Liver (tissue), 7 donors: ENCODE measurements at regions not wholly inside any gene's neighbourhood (a gene's known extent, or its start where the extent isn't known, plus 50 kb on each side); places are given as distances from the start of the nearest gene placed in this dataset.

ENCODE experiments used
- DNase-seq: peaks from one replicate; pipeline ENCODE4 v3.0.0-alpha.2; 2017; ENCODE audit warnings: low spot score
- H3K27ac ChIP-seq, 2 donors: one replicate each; pipeline ENCODE4 v1.7.0; 2013; ENCODE audit warnings: inconsistent platforms in 2 of 2, low read length in 2 of 2, control low read depth in 1 of 2, low read depth in 1 of 2, mild to moderate bottlenecking in 1 of 2
- H3K27me3 ChIP-seq, 4 donors: one replicate each; pipeline versions ENCODE4 v1.6.1 to v1.7.0; 2013; ENCODE audit warnings: low read length in 3 of 4, inconsistent platforms in 1 of 4, mild to moderate bottlenecking in 1 of 4, moderate library complexity in 1 of 4; ENCODE audit not compliant: control insufficient read depth in 4 of 4, insufficient read depth in 4 of 4
- H3K36me3 ChIP-seq, 4 donors: one replicate each; pipeline versions ENCODE4 v1.6.1 to v1.7.0; 2013; ENCODE audit warnings: low read length in 3 of 4, mild to moderate bottlenecking in 3 of 4, low read depth in 1 of 4, moderate library complexity in 1 of 4; ENCODE audit not compliant: control insufficient read depth in 4 of 4, insufficient read depth in 3 of 4
- H3K4me1 ChIP-seq, 4 donors: one replicate each; pipeline versions ENCODE4 v1.6.1 to v1.7.0; 2013; ENCODE audit warnings: low read length in 3 of 4, mild to moderate bottlenecking in 3 of 4, moderate library complexity in 1 of 4; ENCODE audit not compliant: control insufficient read depth in 4 of 4, insufficient read depth in 4 of 4
- H3K4me3 ChIP-seq, 3 donors: one replicate each; pipeline versions ENCODE4 v1.6.1 to v1.7.0; 2013; ENCODE audit warnings: low read length in 3 of 3, control low read depth in 1 of 3, low read depth in 1 of 3, mild to moderate bottlenecking in 1 of 3
- H3K9ac ChIP-seq, 2 donors: one replicate each; pipeline ENCODE4 v1.7.0; 2013; ENCODE audit warnings: low read length in 2 of 2, mild to moderate bottlenecking in 2 of 2, moderate library complexity in 2 of 2, control low read depth in 1 of 2, low read depth in 1 of 2
- H3K9me3 ChIP-seq, 4 donors: one replicate each; pipeline versions ENCODE4 v1.6.1 to v1.7.0; 2013; ENCODE audit warnings: low read length in 3 of 4; ENCODE audit not compliant: control insufficient read depth in 4 of 4
- ATF3 ChIP-seq: IDR thresholded peaks from 2 replicates; pipeline ENCODE4 v1.6.1; 2016; ENCODE audit warnings: antibody characterized with exemption
- EGR1 ChIP-seq, 2 donors: IDR thresholded peaks; 2 replicates each; pipeline ENCODE4 v1.6.1; 2016 to 2018; ENCODE audit warnings: antibody characterized with exemption in 2 of 2, low read depth in 2 of 2
- FOXA1 ChIP-seq: IDR thresholded peaks from 2 replicates; pipeline ENCODE4 v1.6.1; 2016; ENCODE audit warnings: antibody characterized with exemption
- HNF4A ChIP-seq, 2 donors: conservative IDR thresholded peaks; 2 replicates each; pipeline ENCODE4 v1.6.1; 2016; ENCODE audit warnings: antibody characterized with exemption in 2 of 2, mild to moderate bottlenecking in 2 of 2
- HNF4G ChIP-seq: IDR thresholded peaks from 2 replicates; pipeline ENCODE4 v1.6.1; 2016; ENCODE audit warnings: antibody characterized with exemption
- JUND ChIP-seq, 2 donors: IDR thresholded peaks; 2 replicates each; pipeline ENCODE4 v1.6.1; 2016; ENCODE audit warnings: antibody characterized with exemption in 2 of 2
- MAX ChIP-seq: IDR thresholded peaks from 2 replicates; pipeline ENCODE4 v1.6.1; 2016; ENCODE audit warnings: antibody characterized with exemption
- NR2F2 ChIP-seq: IDR thresholded peaks from 2 replicates; pipeline ENCODE4 v1.6.1; 2016; ENCODE audit warnings: antibody characterized with exemption
- RAD21 ChIP-seq, 2 donors: IDR thresholded peaks; 2 replicates each; pipeline ENCODE4 v1.6.1; 2016; ENCODE audit warnings: antibody characterized with exemption in 2 of 2, mild to moderate bottlenecking in 2 of 2
- RXRA ChIP-seq, 2 donors: IDR thresholded peaks; 2 replicates each; pipeline ENCODE4 v1.6.1; 2017 to 2018; ENCODE audit warnings: antibody characterized with exemption in 2 of 2, mild to moderate bottlenecking in 1 of 2
- SP1 ChIP-seq: IDR thresholded peaks from 2 replicates; pipeline ENCODE4 v1.6.1; 2018; ENCODE audit warnings: antibody characterized with exemption, mild to moderate bottlenecking
- TAF1 ChIP-seq: conservative IDR thresholded peaks from 2 replicates; pipeline ENCODE4 v1.6.1; 2016; ENCODE audit warnings: antibody characterized with exemption, mild to moderate bottlenecking
- YY1 ChIP-seq: IDR thresholded peaks from 2 replicates; pipeline ENCODE4 v1.6.1; 2016; ENCODE audit warnings: antibody characterized with exemption, mild to moderate bottlenecking
- ZBTB33 ChIP-seq: IDR thresholded peaks from 2 replicates; pipeline ENCODE4 v1.6.1; 2016; ENCODE audit warnings: antibody characterized with exemption
- WGBS: extraction: QIAGEN DNeasy Blood & Tissue Kit; methylation state at CpG from one replicate; pipeline ENCODE4 v1.1.7; 2013; 5-methylcytosine and 5-hydroxymethylcytosine counted together
- donor health status: healthy.
- donor health status: healthy.
- donor health status: healthy.
- donor health status: healthy.

GRCh38 chr11:119484741-119485605 lies 62.0 kb upstream of the THY1 start (continued):
- TF ChIP-seq JUND (IDR thresholded peaks at IDR 0.05): no peak
- TF ChIP-seq EGR1 (IDR thresholded peaks at IDR 0.05; ENCODE audit: low read depth in 2 of 2): no peak
- no peak for TF ChIP-seq NR2F2
- TF ChIP-seq HNF4G: no peak
- TF ChIP-seq RAD21 (IDR thresholded peaks at IDR 0.05): no peak
- no peak for TF ChIP-seq ATF3
- no peak for TF ChIP-seq ZBTB33

GRCh38 chr11:119483881-119484371 lies 61.0 kb upstream of the THY1 start:
- no peak overlapping the region for H3K9ac ChIP-seq
- no peak for DNase-seq
- no peak overlapping the region for H3K27ac ChIP-seq
- 90% methylated on average over 9 of the region's 9 CpGs for WGBS
- H3K27me3 ChIP-seq: no peaks in the 10 kb centered on the region
- H3K4me1 ChIP-seq: peaks cover 0 to 8% (median 4%) of the 10 kb centered on the region in 4 donors
- H3K36me3 ChIP-seq: no peaks in the 10 kb centered on the region
- TF ChIP-seq ATF3: no peak
- no peak for TF ChIP-seq TAF1
- TF ChIP-seq FOXA1: no peak
- TF ChIP-seq EGR1 (IDR thresholded peaks at IDR 0.05; ENCODE audit: low read depth in 2 of 2): no peak
- TF ChIP-seq SP1: no peak
- no peak for TF ChIP-seq YY1
- no peaks in the 10 kb centered on the region for H3K9me3 ChIP-seq
- no peak overlapping the region for H3K4me3 ChIP-seq

GRCh38 chr11:119483341-119483880 lies 60.4 kb upstream of the THY1 start:
- WGBS: 91% methylated on average over 11 of the region's 11 CpGs
- no peaks in the 10 kb centered on the region for H3K9me3 ChIP-seq
- DNase-seq: no peak
- no peak overlapping the region for H3K27ac ChIP-seq
- H3K36me3 ChIP-seq: no peaks in the 10 kb centered on the region
- no peaks in the 10 kb centered on the region for H3K27me3 ChIP-seq
- TF ChIP-seq HNF4A (conservative IDR thresholded peaks at IDR 0.05) (no peak), RAD21 (IDR thresholded peaks at IDR 0.05) (no peak), RXRA (IDR thresholded peaks at IDR 0.05) (no peak)
- H3K4me1 ChIP-seq: peaks cover 0 to 8% (median 4%) of the 10 kb centered on the region in 4 donors
- no peak overlapping the region for H3K9ac ChIP-seq
- H3K4me3 ChIP-seq: no peak overlapping the region

GRCh38 chr11:119482521-119483011 lies 59.6 kb upstream of the THY1 start:
- H3K9ac ChIP-seq: no peak overlapping the region
- no peaks in the 10 kb centered on the region for H3K36me3 ChIP-seq
- no peak overlapping the region for H3K27ac ChIP-seq
- H3K4me1 ChIP-seq: peaks cover 0 to 8% (median 4%) of the 10 kb centered on the region in 4 donors
- no peak overlapping the region for H3K4me3 ChIP-seq
- no peaks in the 10 kb centered on the region for H3K27me3 ChIP-seq
- no peaks in the 10 kb centered on the region for H3K9me3 ChIP-seq
- 83% methylated on average over 9 of the region's 9 CpGs for WGBS
- no peak for DNase-seq
- TF ChIP-seq RXRA (IDR thresholded peaks at IDR 0.05): no peak
- no peak for TF ChIP-seq JUND (IDR thresholded peaks at IDR 0.05)
- no peak for TF ChIP-seq YY1
- no peak for TF ChIP-seq FOXA1
- no peak for TF ChIP-seq SP1
- no peak for TF ChIP-seq MAX
- TF ChIP-seq ATF3: no peak
- no peak for TF ChIP-seq ZBTB33
